ENCODE measurements at regions not wholly inside any gene's neighbourhood (a gene's known extent, or its start where the extent isn't known, plus 50 kb on each side); places are given as distances from the start of the nearest gene placed in this dataset.

- H3K36me3 Mint-ChIP-seq = no peaks in the 10 kb centered on the region
- TF ChIP-seq, protein P1, sequence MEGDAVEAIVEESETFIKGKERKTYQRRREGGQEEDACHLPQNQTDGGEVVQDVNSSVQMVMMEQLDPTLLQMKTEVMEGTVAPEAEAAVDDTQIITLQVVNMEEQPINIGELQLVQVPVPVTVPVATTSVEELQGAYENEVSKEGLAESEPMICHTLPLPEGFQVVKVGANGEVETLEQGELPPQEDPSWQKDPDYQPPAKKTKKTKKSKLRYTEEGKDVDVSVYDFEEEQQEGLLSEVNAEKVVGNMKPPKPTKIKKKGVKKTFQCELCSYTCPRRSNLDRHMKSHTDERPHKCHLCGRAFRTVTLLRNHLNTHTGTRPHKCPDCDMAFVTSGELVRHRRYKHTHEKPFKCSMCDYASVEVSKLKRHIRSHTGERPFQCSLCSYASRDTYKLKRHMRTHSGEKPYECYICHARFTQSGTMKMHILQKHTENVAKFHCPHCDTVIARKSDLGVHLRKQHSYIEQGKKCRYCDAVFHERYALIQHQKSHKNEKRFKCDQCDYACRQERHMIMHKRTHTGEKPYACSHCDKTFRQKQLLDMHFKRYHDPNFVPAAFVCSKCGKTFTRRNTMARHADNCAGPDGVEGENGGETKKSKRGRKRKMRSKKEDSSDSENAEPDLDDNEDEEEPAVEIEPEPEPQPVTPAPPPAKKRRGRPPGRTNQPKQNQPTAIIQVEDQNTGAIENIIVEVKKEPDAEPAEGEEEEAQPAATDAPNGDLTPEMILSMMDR (IDR thresholded peaks at IDR 0.05; ENCODE audit: unreplicated experiment) = no peak
- H3K4me3 Mint-ChIP-seq = no peak overlapping the region
- no peak overlapping the region for H3K27ac Mint-ChIP-seq
- peaks cover 23% of the 10 kb centered on the region for H3K27me3 Mint-ChIP-seq (ENCODE audit: low read depth)
- no peaks in the 10 kb centered on the region for H3K4me1 Mint-ChIP-seq
- DNase-seq (ENCODE audit: low spot score in 2 of 2, unreplicated experiment in 2 of 2) = no peak
- peaks cover 16% of the 10 kb centered on the region for H3K9me3 Mint-ChIP-seq
Measured at GRCh38 chrX:120021927-120022326, 55.6 kb downstream of the RHOXF2B start.

- Mint-ChIP-seq H3K9me3 (peaks cover 10% of the 10 kb centered on the region), H3K4me1 (peaks cover 5% of the 10 kb centered on the region), H3K36me3 (no peaks in the 10 kb centered on the region), H3K4me3 (no peak overlapping the region), H3K27ac (no peak overlapping the region), H3K27me3 (ENCODE audit: low read depth) (peaks cover 39% of the 10 kb centered on the region)
- TF ChIP-seq, protein P1 (IDR thresholded peaks at IDR 0.05; ENCODE audit: unreplicated experiment) = no peak
- no peak for DNase-seq (ENCODE audit: low spot score in 2 of 2, unreplicated experiment in 2 of 2)
Measured at GRCh38 chrX:120020305-120020704, 57.2 kb downstream of the RHOXF2B start.

GRCh38 chrX:120016068-120016441, 61.4 kb downstream of the RHOXF2B start:
- no peak for DNase-seq (ENCODE audit: low spot score in 2 of 2, unreplicated experiment in 2 of 2)
- Mint-ChIP-seq H3K27me3 (ENCODE audit: low read depth) (peaks cover 67% of the 10 kb centered on the region), H3K27ac (no peak overlapping the region), H3K4me3 (peak overlapping the region; percentile 62), H3K4me1 (peaks cover 12% of the 10 kb centered on the region), H3K9me3 (peaks cover under 1% of the 10 kb centered on the region), H3K36me3 (no peaks in the 10 kb centered on the region)
- TF ChIP-seq, protein P1 (IDR thresholded peaks at IDR 0.05; ENCODE audit: unreplicated experiment) = no peak

DNA sequence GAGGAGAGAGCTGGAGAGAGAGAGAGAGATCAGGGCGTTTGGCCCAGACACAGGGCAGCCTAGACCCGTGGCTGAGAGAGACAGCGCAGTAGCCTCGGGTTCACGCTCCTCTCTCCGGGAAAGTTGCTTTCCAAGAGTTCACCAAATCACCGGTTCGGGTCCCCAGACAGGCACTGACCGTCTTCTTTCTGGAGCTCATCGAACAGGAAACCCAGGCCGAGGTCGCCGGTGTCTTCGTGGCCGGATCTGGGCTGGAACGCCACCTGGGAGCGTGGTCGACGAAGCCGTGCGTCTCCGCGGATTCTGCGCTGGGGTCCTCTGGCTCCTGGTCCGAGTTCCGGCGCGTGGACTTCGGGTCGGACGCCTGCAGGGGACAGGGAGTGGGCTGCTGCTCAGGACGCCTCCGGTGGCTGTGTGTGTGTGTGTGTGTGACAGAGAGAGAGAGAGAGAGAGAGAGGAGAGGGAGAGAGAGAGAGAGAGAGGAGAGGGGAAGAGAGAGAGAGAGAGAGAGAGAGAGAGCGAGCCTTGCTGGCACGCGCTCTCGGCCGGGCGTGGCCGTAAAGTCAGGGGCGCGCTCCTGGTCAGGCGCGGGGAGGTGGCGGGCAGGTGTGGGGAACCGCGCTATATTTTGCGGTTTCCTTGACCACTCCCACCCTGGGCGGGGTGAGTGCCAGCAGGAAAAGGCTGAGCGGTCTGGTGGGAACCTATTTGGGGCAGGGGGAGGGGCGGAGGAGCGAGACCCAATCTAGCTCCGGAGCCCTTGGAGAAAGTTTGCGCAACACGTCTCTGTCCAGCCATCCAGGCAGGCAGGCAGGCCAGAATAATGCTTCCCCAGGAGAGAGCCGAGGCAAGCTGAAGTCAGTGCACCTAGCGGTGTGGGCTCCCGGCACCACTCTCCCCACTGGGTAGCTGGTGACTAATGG, 62.1 kb downstream of the RHOXF2B start:
- peaks cover 4% of the 10 kb centered on the region for H3K9me3 Mint-ChIP-seq
- no peak overlapping the region for H3K27ac Mint-ChIP-seq
- H3K27me3 Mint-ChIP-seq (ENCODE audit: low read depth) = peaks cover 71% of the 10 kb centered on the region
- peak overlapping the region; percentile 62 for H3K4me3 Mint-ChIP-seq
- no peaks in the 10 kb centered on the region for H3K36me3 Mint-ChIP-seq
- peaks cover 12% of the 10 kb centered on the region for H3K4me1 Mint-ChIP-seq
- TF ChIP-seq, protein P1 (IDR thresholded peaks at IDR 0.05; ENCODE audit: unreplicated experiment) = no peak
- DNase-seq (ENCODE audit: low spot score in 2 of 2, unreplicated experiment in 2 of 2) = no peak

DNA sequence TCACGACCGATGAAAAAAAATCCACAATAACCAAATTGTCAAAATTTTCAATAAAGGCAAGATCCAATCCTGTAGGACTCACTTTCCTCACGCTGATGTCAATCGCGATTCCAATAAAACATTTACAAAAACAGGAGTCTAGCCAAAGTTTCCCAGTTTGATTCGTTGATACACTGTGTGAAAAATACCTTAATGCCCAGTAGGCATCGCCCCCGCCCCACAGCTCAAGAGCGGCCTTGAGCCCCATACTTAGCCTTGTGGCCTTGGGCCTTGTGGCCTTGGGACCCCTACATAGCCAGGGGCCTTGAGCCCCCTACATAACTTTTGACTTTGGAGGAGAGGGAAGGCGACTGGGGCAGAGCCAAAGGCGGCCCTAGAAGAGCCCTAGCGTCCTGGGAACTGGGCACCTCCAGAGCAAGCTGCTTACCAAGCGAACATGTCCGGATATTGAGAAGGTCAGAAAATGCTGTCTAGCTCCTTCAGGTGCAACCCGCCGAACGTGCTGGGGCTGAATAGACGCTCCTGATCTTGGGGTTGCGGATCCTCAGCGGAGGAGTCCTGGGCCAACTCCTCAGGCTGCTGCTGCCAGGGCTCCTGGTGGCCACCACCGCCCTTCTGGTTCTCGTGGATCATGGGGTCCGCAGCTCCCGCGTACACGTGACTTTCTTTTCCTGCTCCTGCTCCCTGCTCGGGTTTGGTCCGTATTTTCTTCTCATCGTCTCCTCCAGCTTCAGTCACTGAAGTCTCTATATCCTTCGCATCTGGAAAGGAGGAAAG, 62.9 kb downstream of the RHOXF2B start:
- H3K27ac Mint-ChIP-seq = no peak overlapping the region
- no peak for DNase-seq (ENCODE audit: low spot score in 2 of 2, unreplicated experiment in 2 of 2)
- peak overlapping the region; percentile 62 for H3K4me3 Mint-ChIP-seq
- H3K36me3 Mint-ChIP-seq = no peaks in the 10 kb centered on the region
- TF ChIP-seq, protein P1 (IDR thresholded peaks at IDR 0.05; ENCODE audit: unreplicated experiment) = no peak
- peaks cover 4% of the 10 kb centered on the region for H3K9me3 Mint-ChIP-seq
- H3K4me1 Mint-ChIP-seq = peaks cover 12% of the 10 kb centered on the region
- H3K27me3 Mint-ChIP-seq (ENCODE audit: low read depth) = peaks cover 71% of the 10 kb centered on the region
